GM10266 (cell line): ENCODE measurements at regions not wholly inside any gene's neighbourhood (a gene's known extent, or its start where the extent isn't known, plus 50 kb on each side); places are given as distances from the start of the nearest gene placed in this dataset.

Source experiments
- DNase-seq: peaks from one replicate; pipeline ENCODE4 v3.0.0; 2012; ENCODE audit errors: extremely low spot score
- CTCF ChIP-seq: IDR thresholded peaks from 2 replicates; pipeline ENCODE4 v1.5.1; 2012; ENCODE audit warnings: mild to moderate bottlenecking, low read depth; ENCODE audit not compliant: control insufficient read depth, insufficient read depth; ENCODE audit errors: missing control alignments

GRCh38 chr2:176652300-176653182, 383.3 kb downstream of the MTX2 start:
- DNase-seq, result peak; percentile 51
- TF ChIP-seq CTCF, result peak; percentile 67

- TF ChIP-seq CTCF, result peak; percentile 50
- DNase-seq, result peak; percentile 35
Observed at GRCh38 chr2:176653479-176654443, 384.5 kb downstream of the MTX2 start.

- no peak for TF ChIP-seq CTCF
- DNase-seq, result no peak
Observed at GRCh38 chr2:176656038-176656775, 387.0 kb downstream of the MTX2 start.

- TF ChIP-seq CTCF, result no peak
- no peak for DNase-seq
Observed at GRCh38 chr2:176656776-176657140, 387.5 kb downstream of the MTX2 start.

- DNase-seq, result no peak
- no peak for TF ChIP-seq CTCF
Observed at GRCh38 chr2:176657393-176657792, 388.2 kb downstream of the MTX2 start.

GRCh38 chr2:176658708-176659107, 389.5 kb downstream of the MTX2 start:
- no peak for TF ChIP-seq CTCF

More at GRCh38 chr2:176658708-176659107, 389.5 kb downstream of the MTX2 start:
- DNase-seq, result no peak
